Right ventricle myocardium superior (tissue), 1 donor: ENCODE measurements at regions not wholly inside any gene's neighbourhood (a gene's known extent, or its start where the extent isn't known, plus 50 kb on each side); places are given as distances from the start of the nearest gene placed in this dataset.

ENCODE experiments used
- ATAC-seq: fragments of 200-7000 bp; cut with Tn5 transposase; one replicate; pipeline ENCODE4 v1.9.1; 2020; ENCODE audit warnings: mild to moderate bottlenecking; ENCODE audit not compliant: poor library complexity
- DNase-seq: peaks from one replicate; pipeline ENCODE4 v3.0.0-alpha.2; 2020
- intact Hi-C: fragments of 100-400 bp; cut with DNase I; formaldehyde crosslinking; loops from one replicate; pipeline ENCODE4 v1.11.2; 2022
- donor health status: DM: no; HTN: yes; CAD: no; lungs with severe emphysema.

GRCh38 chr3:34837848-34838741 is 801.2 kb upstream of the ARPP21 start:
- intact Hi-C loops = no loop called here

GRCh38 chr3:34842706-34843480 is 796.4 kb upstream of the ARPP21 start:
- intact Hi-C loops = no loop called here
- DNase-seq (no peak), ATAC-seq (no peak)

More at GRCh38 chr3:34837848-34838741, 801.2 kb upstream of the ARPP21 start:
- no peak for DNase-seq
- ATAC-seq = no peak

GRCh38 chr3:34844323-34844620 is 795.1 kb upstream of the ARPP21 start:
- intact Hi-C loops = no loop called here
- DNase-seq = no peak
- ATAC-seq = no peak

- no peak for DNase-seq
- intact Hi-C loops = no loop called here
- no peak for ATAC-seq
These were observed 788.2 kb upstream of the ARPP21 start for GRCh38 chr3:34851137-34851536.

GRCh38 chr3:34852844-34853439 is 786.4 kb upstream of the ARPP21 start:
- DNase-seq (no peak), ATAC-seq (no peak)
- intact Hi-C loops = no loop called here

GRCh38 chr3:34856081-34856947 is 783.0 kb upstream of the ARPP21 start:
- DNase-seq (no peak), ATAC-seq (no peak)
- intact Hi-C loops = no loop called here

- ATAC-seq = no peak
- DNase-seq = no peak
- intact Hi-C loops = no loop called here
These were observed 781.2 kb upstream of the ARPP21 start for GRCh38 chr3:34858067-34858660.

- intact Hi-C loops = no loop called here
- ATAC-seq = no peak
- no peak for DNase-seq
These were observed 779.6 kb upstream of the ARPP21 start for GRCh38 chr3:34859746-34860145.

- intact Hi-C loops = no loop called here
- DNase-seq (no peak), ATAC-seq (no peak)
These were observed 776.9 kb upstream of the ARPP21 start for GRCh38 chr3:34862456-34862855.

GRCh38 chr3:34863485-34863884 is 775.8 kb upstream of the ARPP21 start:
- no peak for ATAC-seq
- intact Hi-C loops = no loop called here
- no peak for DNase-seq

GRCh38 chr3:34864011-34864410 is 775.3 kb upstream of the ARPP21 start:
- ATAC-seq (no peak), DNase-seq (no peak)
- intact Hi-C loops = no loop called here

- intact Hi-C loops = no loop called here
- DNase-seq (no peak), ATAC-seq (no peak)
These were observed 774.0 kb upstream of the ARPP21 start for GRCh38 chr3:34865346-34865745.

GRCh38 chr3:34868935-34869334 is 770.4 kb upstream of the ARPP21 start:
- no peak for ATAC-seq

GRCh38 chr3:34869696-34870095 is 769.6 kb upstream of the ARPP21 start:
- no peak for ATAC-seq
- intact Hi-C loops = no loop called here
- DNase-seq = no peak

More at GRCh38 chr3:34868935-34869334, 770.4 kb upstream of the ARPP21 start:
- intact Hi-C loops = no loop called here
- DNase-seq = no peak

- intact Hi-C loops = no loop called here
- DNase-seq = no peak
- no peak for ATAC-seq
These were observed 766.9 kb upstream of the ARPP21 start for GRCh38 chr3:34872406-34872805.

GRCh38 chr3:34876997-34877396 is 762.3 kb upstream of the ARPP21 start:
- ATAC-seq = no peak
- no peak for DNase-seq
- intact Hi-C loops = no loop called here

GRCh38 chr3:34878488-34878887 is 760.8 kb upstream of the ARPP21 start:
- intact Hi-C loops = no loop called here
- ATAC-seq = no peak

GRCh38 chr3:34881026-34881425 is 758.3 kb upstream of the ARPP21 start:
- ATAC-seq (no peak), DNase-seq (no peak)
- intact Hi-C loops = no loop called here

More at GRCh38 chr3:34878488-34878887, 760.8 kb upstream of the ARPP21 start:
- DNase-seq = no peak
